Subcutaneous abdominal adipose tissue (tissue), 5 donors: ENCODE measurements at regions not wholly inside any gene's neighbourhood (a gene's known extent, or its start where the extent isn't known, plus 50 kb on each side); places are given as distances from the start of the nearest gene placed in this dataset.
A peak's percentile ranks its signal among the peaks of the same experiment; 100 is the strongest.

Source experiments
- H3K27ac ChIP-seq: one replicate; pipeline ENCODE4 v1.7.0; 2013; ENCODE audit warnings: low read depth, mild to moderate bottlenecking, inconsistent platforms, low read length, moderate library complexity
- H3K27me3 ChIP-seq, 5 donors: one replicate each; pipeline ENCODE4 v1.7.0; 2013; ENCODE audit warnings: low read length in 5 of 5, inconsistent platforms in 1 of 5; ENCODE audit not compliant: control insufficient read depth in 5 of 5, insufficient read depth in 4 of 5
- H3K36me3 ChIP-seq, 5 donors: one replicate each; pipeline ENCODE4 v1.7.0; 2013; ENCODE audit warnings: low read length in 5 of 5; ENCODE audit not compliant: control insufficient read depth in 5 of 5, insufficient read depth in 5 of 5
- H3K4me1 ChIP-seq, 5 donors: one replicate each; pipeline ENCODE4 v1.7.0; 2013; ENCODE audit warnings: low read length in 5 of 5, mild to moderate bottlenecking in 3 of 5, moderate library complexity in 1 of 5; ENCODE audit not compliant: control insufficient read depth in 5 of 5, insufficient read depth in 5 of 5
- H3K4me3 ChIP-seq, 5 donors: one replicate each; pipeline ENCODE4 v1.7.0; 2013; ENCODE audit warnings: low read length in 5 of 5, low read depth in 1 of 5
- H3K9ac ChIP-seq, 5 donors: one replicate each; pipeline ENCODE4 v1.7.0; 2013; ENCODE audit warnings: low read length in 5 of 5, mild to moderate bottlenecking in 4 of 5, moderate library complexity in 3 of 5
- H3K9me3 ChIP-seq, 5 donors: one replicate each; pipeline ENCODE4 v1.7.0; 2013; ENCODE audit warnings: low read length in 5 of 5; ENCODE audit not compliant: control insufficient read depth in 5 of 5
- donor health status: healthy.
- donor health status: healthy.
- donor health status: healthy.
- donor health status: healthy.
- donor health status: healthy.

- H3K27ac ChIP-seq: no peak overlapping the region
- no peaks in the 10 kb centered on the region for H3K9me3 ChIP-seq
- no peaks in the 10 kb centered on the region for H3K36me3 ChIP-seq
- H3K9ac ChIP-seq: no peak overlapping the region
- H3K27me3 ChIP-seq: no peaks in the 10 kb centered on the region
- H3K4me1 ChIP-seq: no peaks in the 10 kb centered on the region
- H3K4me3 ChIP-seq: no peak overlapping the region
Observed at GRCh38 chr16:79792076-79792475, 191.5 kb upstream of the MAF start.

GRCh38 chr16:79790854-79791253 is 190.3 kb upstream of the MAF start:
- peaks cover 0 to 4% (median 0%) of the 10 kb centered on the region in 5 donors for H3K9me3 ChIP-seq
- H3K4me3 ChIP-seq: no peak overlapping the region
- no peaks in the 10 kb centered on the region for H3K36me3 ChIP-seq
- H3K27me3 ChIP-seq: no peaks in the 10 kb centered on the region
- no peak overlapping the region for H3K27ac ChIP-seq
- H3K4me1 ChIP-seq: no peaks in the 10 kb centered on the region
- no peak overlapping the region for H3K9ac ChIP-seq

- no peak overlapping the region for H3K27ac ChIP-seq
- H3K36me3 ChIP-seq: no peaks in the 10 kb centered on the region
- H3K4me1 ChIP-seq: no peaks in the 10 kb centered on the region
- no peaks in the 10 kb centered on the region for H3K27me3 ChIP-seq
- no peak overlapping the region for H3K4me3 ChIP-seq
- no peak overlapping the region for H3K9ac ChIP-seq
- H3K9me3 ChIP-seq: peaks cover 0 to 4% (median 0%) of the 10 kb centered on the region in 5 donors
Observed at GRCh38 chr16:79788949-79789348, 188.4 kb upstream of the MAF start.

- H3K4me3 ChIP-seq: no peak overlapping the region
- H3K36me3 ChIP-seq: no peaks in the 10 kb centered on the region
- H3K9ac ChIP-seq: no peak overlapping the region
- no peaks in the 10 kb centered on the region for H3K27me3 ChIP-seq
- H3K9me3 ChIP-seq: peaks cover 0 to 4% (median 0%) of the 10 kb centered on the region in 5 donors
- no peak overlapping the region for H3K27ac ChIP-seq
- no peaks in the 10 kb centered on the region for H3K4me1 ChIP-seq
Observed at GRCh38 chr16:79786389-79786788, 185.9 kb upstream of the MAF start.

GRCh38 chr16:79784007-79784406 is 183.5 kb upstream of the MAF start:
- peaks cover 0 to 4% (median 0%) of the 10 kb centered on the region in 5 donors for H3K9me3 ChIP-seq
- no peaks in the 10 kb centered on the region for H3K27me3 ChIP-seq
- H3K27ac ChIP-seq: no peak overlapping the region
- H3K36me3 ChIP-seq: no peaks in the 10 kb centered on the region
- no peak overlapping the region for H3K9ac ChIP-seq
- H3K4me1 ChIP-seq: no peaks in the 10 kb centered on the region
- no peak overlapping the region for H3K4me3 ChIP-seq

- peaks cover 0 to 3% (median 0%) of the 10 kb centered on the region in 5 donors for H3K4me1 ChIP-seq
- no peak overlapping the region for H3K4me3 ChIP-seq
- H3K27ac ChIP-seq: no peak overlapping the region
- no peaks in the 10 kb centered on the region for H3K9me3 ChIP-seq
- H3K36me3 ChIP-seq: no peaks in the 10 kb centered on the region
- no peak overlapping the region for H3K9ac ChIP-seq
- no peaks in the 10 kb centered on the region for H3K27me3 ChIP-seq
Observed at GRCh38 chr16:79777679-79778078, 177.1 kb upstream of the MAF start.

GRCh38 chr16:79776243-79776847 is 175.8 kb upstream of the MAF start:
- Histone ChIP-seq H3K27ac (no peak overlapping the region), H3K4me1 (peaks cover 0 to 4% (median 0%) of the 10 kb centered on the region in 5 donors), H3K9me3 (no peaks in the 10 kb centered on the region), H3K4me3 (no peak overlapping the region), H3K27me3 (no peaks in the 10 kb centered on the region), H3K9ac (no peak overlapping the region), H3K36me3 (no peaks in the 10 kb centered on the region)

GRCh38 chr16:79772784-79773183 is 172.2 kb upstream of the MAF start:
- Histone ChIP-seq H3K27me3 (no peaks in the 10 kb centered on the region), H3K27ac (no peak overlapping the region), H3K9me3 (no peaks in the 10 kb centered on the region)

GRCh38 chr16:79772048-79772447 is 171.5 kb upstream of the MAF start:
- Histone ChIP-seq H3K9ac (no peak overlapping the region), H3K9me3 (no peaks in the 10 kb centered on the region), H3K4me1 (peaks cover 0 to 39% (median 37%) of the 10 kb centered on the region in 5 donors), H3K36me3 (no peaks in the 10 kb centered on the region), H3K27me3 (no peaks in the 10 kb centered on the region), H3K27ac (no peak overlapping the region), H3K4me3 (no peak overlapping the region)

More at GRCh38 chr16:79772784-79773183, 172.2 kb upstream of the MAF start:
- Histone ChIP-seq H3K4me3 (no peak overlapping the region), H3K9ac (no peak overlapping the region), H3K4me1 (peaks cover 0 to 35% (median 32%) of the 10 kb centered on the region in 5 donors), H3K36me3 (no peaks in the 10 kb centered on the region)

GRCh38 chr16:79770244-79771064 is 169.9 kb upstream of the MAF start:
- no peaks in the 10 kb centered on the region for H3K36me3 ChIP-seq
- no peaks in the 10 kb centered on the region for H3K9me3 ChIP-seq
- peak overlapping the region; percentile 81 to 92 (median 87) for H3K4me3 ChIP-seq
- peak overlapping the region in 4 of 5 donors; percentile 69 to 83 (median 76) for H3K9ac ChIP-seq
- no peaks in the 10 kb centered on the region for H3K27me3 ChIP-seq
- peak overlapping the region; percentile 49 for H3K27ac ChIP-seq
- peaks cover 0 to 38% (median 36%) of the 10 kb centered on the region in 5 donors for H3K4me1 ChIP-seq
